ENCODE measurements at regions not wholly inside any gene's neighbourhood (a gene's known extent, or its start where the extent isn't known, plus 50 kb on each side); places are given as distances from the start of the nearest gene placed in this dataset.

DNA sequence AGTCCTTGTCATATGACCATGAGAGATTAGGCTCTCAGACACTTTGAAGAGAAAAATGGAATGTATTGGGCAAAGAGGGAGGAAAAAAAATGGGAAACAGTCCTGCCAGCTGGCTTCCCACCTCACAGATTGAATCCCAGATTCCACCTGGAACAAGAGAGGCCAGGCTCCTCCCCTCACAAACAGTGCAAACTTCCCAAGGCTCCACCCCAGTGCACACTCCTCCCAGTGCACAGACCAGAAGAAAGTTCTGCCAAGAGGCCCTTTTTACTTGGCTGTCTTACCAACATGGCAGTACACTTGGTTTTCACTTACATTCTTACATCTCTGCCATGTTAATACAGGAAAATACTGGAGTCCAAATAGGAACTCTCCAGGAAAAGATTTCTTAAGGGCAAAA is 202.3 kb downstream of the AHR start:
- Mint-ChIP-seq H3K4me1 (peaks cover 9% of the 10 kb centered on the region), H3K9me3 (no peaks in the 10 kb centered on the region), H3K4me3 (no peak overlapping the region), H3K36me3 (ENCODE audit: low read depth) (no peaks in the 10 kb centered on the region), H3K27ac (no peak overlapping the region), H3K27me3 (ENCODE audit: insufficient read depth) (no peaks in the 10 kb centered on the region)
- Histone ChIP-seq H3K9ac (ENCODE audit: extremely low read depth, low read length, poor library complexity, severe bottlenecking) (no peak overlapping the region), H3K27ac (ENCODE audit: low read depth, low read length) (no peak overlapping the region), H3K4me3 (ENCODE audit: low read length) (no peak overlapping the region), H3K36me3 (ENCODE audit: control insufficient read depth, insufficient read depth, low read length) (no peaks in the 10 kb centered on the region), H3K4me1 (ENCODE audit: control insufficient read depth, insufficient read depth, low read length) (no peaks in the 10 kb centered on the region), H3K9me3 (ENCODE audit: control insufficient read depth, low read length) (no peaks in the 10 kb centered on the region), H3K27me3 (ENCODE audit: control insufficient read depth, insufficient read depth, low read length, poor library complexity, severe bottlenecking) (no peaks in the 10 kb centered on the region)
- no peak for DNase-seq
- TF ChIP-seq, protein P1, sequence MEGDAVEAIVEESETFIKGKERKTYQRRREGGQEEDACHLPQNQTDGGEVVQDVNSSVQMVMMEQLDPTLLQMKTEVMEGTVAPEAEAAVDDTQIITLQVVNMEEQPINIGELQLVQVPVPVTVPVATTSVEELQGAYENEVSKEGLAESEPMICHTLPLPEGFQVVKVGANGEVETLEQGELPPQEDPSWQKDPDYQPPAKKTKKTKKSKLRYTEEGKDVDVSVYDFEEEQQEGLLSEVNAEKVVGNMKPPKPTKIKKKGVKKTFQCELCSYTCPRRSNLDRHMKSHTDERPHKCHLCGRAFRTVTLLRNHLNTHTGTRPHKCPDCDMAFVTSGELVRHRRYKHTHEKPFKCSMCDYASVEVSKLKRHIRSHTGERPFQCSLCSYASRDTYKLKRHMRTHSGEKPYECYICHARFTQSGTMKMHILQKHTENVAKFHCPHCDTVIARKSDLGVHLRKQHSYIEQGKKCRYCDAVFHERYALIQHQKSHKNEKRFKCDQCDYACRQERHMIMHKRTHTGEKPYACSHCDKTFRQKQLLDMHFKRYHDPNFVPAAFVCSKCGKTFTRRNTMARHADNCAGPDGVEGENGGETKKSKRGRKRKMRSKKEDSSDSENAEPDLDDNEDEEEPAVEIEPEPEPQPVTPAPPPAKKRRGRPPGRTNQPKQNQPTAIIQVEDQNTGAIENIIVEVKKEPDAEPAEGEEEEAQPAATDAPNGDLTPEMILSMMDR (conservative IDR thresholded peaks at IDR 0.05) = no peak

DNA sequence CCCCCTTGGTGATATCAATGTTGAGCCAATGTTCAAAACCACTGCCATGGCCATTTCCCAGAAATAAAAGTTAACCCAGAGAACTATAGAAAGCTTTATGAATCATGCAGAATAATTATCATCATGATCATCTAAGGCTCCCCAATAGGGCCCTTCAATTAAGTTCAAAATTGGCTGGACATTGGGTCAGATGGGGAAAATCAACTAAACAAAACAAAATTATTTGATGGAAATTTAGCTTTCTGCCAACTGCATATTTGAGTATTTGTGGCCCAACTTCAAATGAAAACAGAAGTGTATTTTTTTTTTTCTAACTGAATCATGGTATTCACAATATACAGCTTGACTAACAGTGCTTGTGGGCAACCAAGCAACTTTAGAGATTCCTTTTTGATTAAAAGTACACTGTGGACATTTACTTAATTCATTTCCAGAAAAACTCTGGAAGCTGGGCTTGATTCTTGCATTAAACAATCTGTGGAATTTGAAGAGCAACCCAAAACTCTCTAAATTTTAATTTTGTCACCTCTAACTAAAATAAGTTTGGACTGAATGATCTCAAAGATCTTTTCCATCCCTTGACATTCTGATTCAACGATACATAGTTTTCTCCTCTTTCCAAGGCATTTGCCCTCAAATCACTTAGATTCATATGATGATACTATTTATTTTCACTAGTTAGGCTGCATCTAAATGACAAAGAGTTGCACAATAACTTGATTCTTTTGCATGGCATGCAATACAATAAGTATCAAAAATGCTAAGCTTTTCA is 203.2 kb downstream of the AHR start:
- peaks cover 9% of the 10 kb centered on the region for H3K4me1 Mint-ChIP-seq
- 83 to 86% methylated on average over 1 of the region's 1 CpG for WGBS, 2 experiments (ENCODE audit: insufficient coverage in 1 of 2, insufficient read length in 1 of 2)
- H3K4me3 Mint-ChIP-seq = no peak overlapping the region
- DNase-seq = no peak
- no peaks in the 10 kb centered on the region for H3K27me3 ChIP-seq (ENCODE audit: control insufficient read depth, insufficient read depth, low read length, poor library complexity, severe bottlenecking)
- no peak overlapping the region for H3K9ac ChIP-seq (ENCODE audit: extremely low read depth, low read length, poor library complexity, severe bottlenecking)
- H3K36me3 Mint-ChIP-seq (ENCODE audit: low read depth) = no peaks in the 10 kb centered on the region
- TF ChIP-seq, protein P1 (conservative IDR thresholded peaks at IDR 0.05) = no peak
- no peak overlapping the region for H3K27ac ChIP-seq (ENCODE audit: low read depth, low read length)
- H3K4me1 ChIP-seq (ENCODE audit: control insufficient read depth, insufficient read depth, low read length) = no peaks in the 10 kb centered on the region
- no peaks in the 10 kb centered on the region for H3K27me3 Mint-ChIP-seq (ENCODE audit: insufficient read depth)
- H3K27ac Mint-ChIP-seq = no peak overlapping the region
- H3K36me3 ChIP-seq (ENCODE audit: control insufficient read depth, insufficient read depth, low read length) = no peaks in the 10 kb centered on the region
- no peak overlapping the region for H3K4me3 ChIP-seq (ENCODE audit: low read length)
- no peaks in the 10 kb centered on the region for H3K9me3 Mint-ChIP-seq
- no peaks in the 10 kb centered on the region for H3K9me3 ChIP-seq (ENCODE audit: control insufficient read depth, low read length)

DNA sequence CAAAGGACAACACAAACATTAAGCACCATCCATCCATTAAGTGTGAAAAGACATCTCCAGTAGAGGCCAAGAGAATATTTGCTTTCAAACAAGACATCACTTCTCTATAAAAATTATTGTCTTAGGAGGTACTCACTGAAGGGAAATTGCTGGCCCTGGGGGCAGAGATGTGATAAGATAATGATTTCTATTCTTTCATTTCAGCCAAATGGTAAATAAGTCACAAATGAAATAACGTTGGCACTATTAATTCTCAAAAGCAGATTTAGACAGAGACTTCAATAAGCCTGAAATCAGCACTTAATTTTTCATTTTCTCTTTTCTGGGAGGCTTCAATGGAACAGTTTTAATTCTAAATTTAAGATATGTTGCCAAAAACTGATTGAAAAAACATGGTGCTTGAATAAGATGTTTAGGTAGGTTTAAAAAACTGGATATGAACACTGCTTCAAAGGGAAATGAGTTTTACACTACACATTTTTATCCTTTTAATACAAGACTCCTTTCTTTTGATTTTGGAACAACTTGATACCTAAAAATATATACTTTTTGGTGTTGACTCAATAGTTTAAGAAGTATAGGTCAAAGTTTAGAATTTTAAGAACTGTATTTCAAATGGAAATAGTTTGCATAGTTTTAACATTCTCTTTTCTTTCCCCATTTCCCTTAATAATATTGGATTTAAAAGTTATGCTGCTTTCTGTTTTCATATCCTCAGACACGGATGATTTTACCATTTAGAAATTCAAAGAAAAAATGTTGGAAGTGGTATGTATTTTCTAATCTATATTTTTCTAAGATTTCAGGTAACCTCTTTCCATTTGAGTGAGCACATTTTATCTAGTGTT is 204.0 kb downstream of the AHR start:
- no peaks in the 10 kb centered on the region for H3K9me3 Mint-ChIP-seq
- DNase-seq = no peak
- no peak overlapping the region for H3K27ac Mint-ChIP-seq

More for the DNA sequence above, 204.0 kb downstream of the AHR start:
- H3K4me1 ChIP-seq (ENCODE audit: control insufficient read depth, insufficient read depth, low read length) = no peaks in the 10 kb centered on the region
- Mint-ChIP-seq H3K27me3 (ENCODE audit: insufficient read depth) (no peaks in the 10 kb centered on the region), H3K36me3 (ENCODE audit: low read depth) (no peaks in the 10 kb centered on the region), H3K4me1 (peaks cover 9% of the 10 kb centered on the region), H3K4me3 (no peak overlapping the region)
- no peak overlapping the region for H3K4me3 ChIP-seq (ENCODE audit: low read length)
- TF ChIP-seq, protein P1 (conservative IDR thresholded peaks at IDR 0.05) = no peak
- no peaks in the 10 kb centered on the region for H3K36me3 ChIP-seq (ENCODE audit: control insufficient read depth, insufficient read depth, low read length)
- WGBS, 2 experiments (ENCODE audit: insufficient coverage in 1 of 2, insufficient read length in 1 of 2) = 95 to 100% methylated on average over 1 to 2 of the region's 2 CpGs
- no peak overlapping the region for H3K27ac ChIP-seq (ENCODE audit: low read depth, low read length)
- H3K27me3 ChIP-seq (ENCODE audit: control insufficient read depth, insufficient read depth, low read length, poor library complexity, severe bottlenecking) = no peaks in the 10 kb centered on the region
- no peak overlapping the region for H3K9ac ChIP-seq (ENCODE audit: extremely low read depth, low read length, poor library complexity, severe bottlenecking)
- no peaks in the 10 kb centered on the region for H3K9me3 ChIP-seq (ENCODE audit: control insufficient read depth, low read length)

Data from endodermal cell (in vitro differentiated cells).